ENCODE measurements at regions not wholly inside any gene's neighbourhood (a gene's known extent, or its start where the extent isn't known, plus 50 kb on each side); places are given as distances from the start of the nearest gene placed in this dataset.

DNA sequence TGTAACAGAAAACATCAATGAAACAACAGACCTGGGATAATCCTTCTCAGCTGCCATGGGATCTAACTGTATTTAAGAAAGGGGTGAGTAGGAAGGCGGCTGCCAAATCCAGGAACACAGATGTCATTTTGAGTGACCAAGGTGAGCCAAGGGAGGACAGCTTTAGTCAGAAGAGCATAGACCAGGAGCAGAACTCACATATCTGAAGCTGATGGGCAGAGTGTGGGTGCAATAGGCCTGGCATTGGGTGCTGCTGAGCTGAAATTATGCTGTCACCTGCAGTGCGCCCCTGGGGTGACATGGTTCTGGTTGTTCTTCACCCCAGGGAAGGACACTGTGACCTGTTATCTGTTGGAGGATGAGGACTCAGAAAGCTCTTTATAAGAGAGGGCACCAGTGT is 88.9 kb upstream of the TOP3B start:
- WGBS, 2 experiments: 94 to 96% methylated on average over 2 of the region's 2 CpGs
- Histone ChIP-seq H3K4me3 (ENCODE audit: insufficient read depth, low read depth, low read length) (no peak overlapping the region), H3K27ac (ENCODE audit: insufficient read depth, low read depth, low read length, poor library complexity, severe bottlenecking) (no peak overlapping the region), H3K9me3 (ENCODE audit: control insufficient read depth, low read length) (no peaks in the 10 kb centered on the region), H3K36me3 (ENCODE audit: control insufficient read depth, insufficient read depth, low read length) (no peaks in the 10 kb centered on the region), H3K4me1 (ENCODE audit: control insufficient read depth, insufficient read depth, low read length) (peaks cover 4% of the 10 kb centered on the region), H3K27me3 (ENCODE audit: control insufficient read depth, insufficient read depth, low read length, poor library complexity, severe bottlenecking) (peaks cover 78% of the 10 kb centered on the region)

DNA sequence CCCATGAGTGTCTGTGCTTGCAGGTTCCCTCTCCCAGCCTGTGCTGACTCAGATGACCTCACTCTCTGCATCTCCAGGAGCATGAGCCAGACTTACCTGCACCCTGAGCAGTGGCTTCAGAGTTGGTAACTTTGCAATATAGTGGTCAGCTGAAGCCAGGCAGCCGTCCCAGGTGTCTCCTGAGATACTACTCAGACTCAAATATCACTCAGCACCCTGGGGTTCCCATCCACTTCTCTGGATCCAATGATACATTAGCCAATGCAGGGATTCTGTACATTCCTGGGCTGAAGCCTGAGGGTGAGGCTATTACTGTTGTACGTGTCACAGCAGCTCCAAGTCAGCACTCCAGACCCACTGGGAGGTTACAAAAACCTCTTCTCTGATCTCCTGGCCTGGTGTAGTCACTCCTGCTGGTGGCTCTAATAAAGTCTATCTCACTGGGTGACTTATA is 87.8 kb upstream of the TOP3B start:
- Histone ChIP-seq H3K27ac (ENCODE audit: insufficient read depth, low read depth, low read length, poor library complexity, severe bottlenecking) (no peak overlapping the region), H3K27me3 (ENCODE audit: control insufficient read depth, insufficient read depth, low read length, poor library complexity, severe bottlenecking) (peaks cover 77% of the 10 kb centered on the region), H3K36me3 (ENCODE audit: control insufficient read depth, insufficient read depth, low read length) (no peaks in the 10 kb centered on the region), H3K9me3 (ENCODE audit: control insufficient read depth, low read length) (no peaks in the 10 kb centered on the region), H3K4me1 (ENCODE audit: control insufficient read depth, insufficient read depth, low read length) (peaks cover 4% of the 10 kb centered on the region), H3K4me3 (ENCODE audit: insufficient read depth, low read depth, low read length) (no peak overlapping the region)
- WGBS, 2 experiments: 82 to 89% methylated on average over 2 of the region's 2 CpGs

DNA sequence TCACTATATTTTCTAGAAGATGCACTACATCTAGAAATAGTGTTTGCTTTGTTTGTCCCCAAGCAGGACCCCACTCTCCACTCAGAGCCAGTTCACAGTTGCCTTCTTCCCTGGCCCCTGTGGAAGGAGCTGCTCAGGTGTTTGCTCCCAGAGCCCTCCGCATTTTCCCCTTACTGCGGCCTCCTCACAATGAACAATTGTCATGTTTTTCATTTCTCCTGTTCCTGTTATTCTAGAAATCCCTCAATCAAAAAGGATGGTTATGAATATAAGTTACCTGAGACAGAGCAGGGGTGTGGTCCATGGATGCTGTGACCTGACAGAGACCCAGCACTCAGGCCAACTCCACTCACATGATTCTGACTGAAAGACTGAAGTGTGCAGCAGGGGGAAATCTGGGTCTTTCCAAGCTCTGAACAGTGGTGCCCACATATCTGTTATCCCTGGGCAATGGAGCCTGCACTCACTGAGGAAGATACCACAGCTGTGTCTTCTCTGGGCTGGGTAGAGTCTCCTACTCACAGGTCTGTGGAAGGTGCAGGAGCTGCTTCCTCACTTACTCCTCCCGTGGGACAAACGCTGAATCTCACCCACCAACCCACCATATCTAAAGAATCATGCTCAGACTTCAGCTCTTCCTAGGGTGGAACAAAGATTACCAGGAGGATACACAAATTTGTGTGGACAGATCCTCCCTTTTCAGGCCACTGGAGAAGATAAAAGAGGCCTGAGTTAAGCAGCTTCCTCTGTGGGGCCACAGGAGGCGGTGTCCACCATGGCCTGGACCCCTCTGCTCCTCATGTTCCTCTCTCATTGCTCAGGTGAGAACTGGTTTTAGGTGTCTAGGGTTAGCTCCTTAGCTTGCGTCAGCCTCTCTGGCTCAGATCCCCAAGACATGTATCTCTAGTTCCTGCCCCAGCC is 87.1 kb upstream of the TOP3B start:
- Histone ChIP-seq H3K27ac (ENCODE audit: insufficient read depth, low read depth, low read length, poor library complexity, severe bottlenecking) (no peak overlapping the region), H3K27me3 (ENCODE audit: control insufficient read depth, insufficient read depth, low read length, poor library complexity, severe bottlenecking) (peaks cover 77% of the 10 kb centered on the region), H3K9me3 (ENCODE audit: control insufficient read depth, low read length) (no peaks in the 10 kb centered on the region), H3K36me3 (ENCODE audit: control insufficient read depth, insufficient read depth, low read length) (no peaks in the 10 kb centered on the region), H3K4me1 (ENCODE audit: control insufficient read depth, insufficient read depth, low read length) (peaks cover 4% of the 10 kb centered on the region), H3K4me3 (ENCODE audit: insufficient read depth, low read depth, low read length) (no peak overlapping the region)
- WGBS, 2 experiments: 93 to 96% methylated on average over 6 of the region's 6 CpGs

DNA sequence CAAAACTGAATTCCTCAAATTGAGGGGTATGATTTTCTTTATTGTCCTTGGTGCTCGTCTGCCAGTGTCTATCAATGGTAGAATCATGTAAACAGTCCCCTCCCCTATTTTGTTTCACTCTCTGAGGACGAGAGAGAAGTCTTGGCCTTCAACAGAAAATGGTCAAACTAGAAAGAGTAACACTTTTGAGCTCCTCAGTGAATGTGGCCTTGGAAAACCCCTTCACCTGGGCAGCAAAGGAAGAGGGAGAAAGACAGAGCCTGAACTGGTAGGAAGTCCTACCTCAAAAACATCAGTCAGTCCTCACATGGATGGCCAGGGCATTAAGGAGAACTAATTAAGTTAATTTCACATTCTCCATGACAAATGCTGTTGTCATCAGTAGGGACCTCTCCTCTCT is 86.1 kb upstream of the TOP3B start:
- H3K36me3 ChIP-seq (ENCODE audit: control insufficient read depth, insufficient read depth, low read length): no peaks in the 10 kb centered on the region
- H3K4me1 ChIP-seq (ENCODE audit: control insufficient read depth, insufficient read depth, low read length): peaks cover under 1% of the 10 kb centered on the region
- WGBS, 2 experiments: 82 to 87% methylated on average over 2 of the region's 2 CpGs
- H3K4me3 ChIP-seq (ENCODE audit: insufficient read depth, low read depth, low read length): no peak overlapping the region
- no peak overlapping the region for H3K27ac ChIP-seq (ENCODE audit: insufficient read depth, low read depth, low read length, poor library complexity, severe bottlenecking)
- no peaks in the 10 kb centered on the region for H3K9me3 ChIP-seq (ENCODE audit: control insufficient read depth, low read length)
- peaks cover 76% of the 10 kb centered on the region for H3K27me3 ChIP-seq (ENCODE audit: control insufficient read depth, insufficient read depth, low read length, poor library complexity, severe bottlenecking)

DNA sequence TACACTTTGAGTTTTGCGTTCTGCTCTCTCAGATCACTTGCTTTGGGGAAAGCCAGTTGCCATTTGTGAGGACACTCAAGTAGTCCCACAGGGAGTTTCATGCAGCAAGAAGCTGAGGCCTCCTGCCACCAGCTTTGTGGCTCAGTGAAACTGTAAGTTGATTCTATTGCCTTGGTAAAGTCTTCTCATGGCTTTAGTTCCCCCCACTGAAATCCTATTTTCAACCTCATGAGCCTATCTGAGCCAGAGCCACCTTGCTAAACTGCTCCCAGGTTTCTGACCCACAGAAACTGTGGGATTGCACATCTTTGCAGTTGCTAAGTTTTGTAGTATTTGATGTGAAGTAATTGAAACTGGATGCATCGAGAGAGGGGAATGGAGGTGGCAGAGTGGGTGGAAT is 85.4 kb upstream of the TOP3B start:
- no peak overlapping the region for H3K27ac ChIP-seq (ENCODE audit: insufficient read depth, low read depth, low read length, poor library complexity, severe bottlenecking)
- no peaks in the 10 kb centered on the region for H3K36me3 ChIP-seq (ENCODE audit: control insufficient read depth, insufficient read depth, low read length)
- H3K4me3 ChIP-seq (ENCODE audit: insufficient read depth, low read depth, low read length): no peak overlapping the region
- H3K9me3 ChIP-seq (ENCODE audit: control insufficient read depth, low read length): no peaks in the 10 kb centered on the region
- peaks cover 73% of the 10 kb centered on the region for H3K27me3 ChIP-seq (ENCODE audit: control insufficient read depth, insufficient read depth, low read length, poor library complexity, severe bottlenecking)
- H3K4me1 ChIP-seq (ENCODE audit: control insufficient read depth, insufficient read depth, low read length): no peaks in the 10 kb centered on the region
- 88 to 95% methylated on average over 2 of the region's 2 CpGs for WGBS, 2 experiments

DNA sequence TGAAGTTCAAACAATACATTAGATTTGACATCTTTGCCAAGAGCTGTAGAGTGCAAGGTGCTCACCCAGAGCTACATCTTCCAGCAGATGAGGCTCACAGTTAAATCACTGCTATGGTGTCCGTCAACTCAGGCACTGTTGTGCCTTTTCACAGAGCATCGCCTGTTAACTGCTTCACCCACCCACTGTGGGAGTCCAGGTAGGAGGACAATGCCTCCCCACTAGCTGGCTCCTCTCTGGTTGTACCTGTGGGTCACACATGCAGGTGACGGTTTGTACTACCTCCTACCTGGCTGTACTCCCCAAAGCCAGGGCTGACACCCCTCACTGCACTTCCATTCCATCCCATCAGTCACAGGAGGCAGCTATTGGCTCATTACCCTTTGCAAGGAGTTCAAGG is 84.6 kb upstream of the TOP3B start:
- Histone ChIP-seq H3K4me1 (ENCODE audit: control insufficient read depth, insufficient read depth, low read length) (no peaks in the 10 kb centered on the region), H3K36me3 (ENCODE audit: control insufficient read depth, insufficient read depth, low read length) (no peaks in the 10 kb centered on the region), H3K27me3 (ENCODE audit: control insufficient read depth, insufficient read depth, low read length, poor library complexity, severe bottlenecking) (peaks cover 73% of the 10 kb centered on the region), H3K4me3 (ENCODE audit: insufficient read depth, low read depth, low read length) (no peak overlapping the region), H3K9me3 (ENCODE audit: control insufficient read depth, low read length) (no peaks in the 10 kb centered on the region), H3K27ac (ENCODE audit: insufficient read depth, low read depth, low read length, poor library complexity, severe bottlenecking) (no peak overlapping the region)
- WGBS, 2 experiments: 77% methylated on average over 3 of the region's 3 CpGs

DNA sequence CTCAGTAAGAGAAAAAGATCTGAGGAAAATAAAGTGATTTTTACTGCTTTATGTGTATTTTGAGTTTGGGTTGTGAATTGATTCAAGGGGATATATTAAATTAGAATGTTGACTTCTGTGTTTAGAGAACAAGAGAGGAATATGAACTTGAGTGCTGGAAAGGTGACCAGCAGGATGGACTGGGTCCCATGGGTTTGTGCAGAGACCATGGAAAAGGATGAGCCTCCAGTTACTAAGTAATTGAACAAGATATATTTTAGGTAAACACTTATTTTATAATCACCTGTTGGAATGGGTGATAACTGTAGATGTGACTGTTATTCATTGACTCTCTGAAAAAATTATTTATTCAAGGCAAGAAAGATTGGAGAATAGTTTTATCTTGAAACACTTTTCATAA is 82.0 kb upstream of the TOP3B start:
- Histone ChIP-seq H3K4me1 (ENCODE audit: control insufficient read depth, insufficient read depth, low read length) (peaks cover 1% of the 10 kb centered on the region), H3K27me3 (ENCODE audit: control insufficient read depth, insufficient read depth, low read length, poor library complexity, severe bottlenecking) (peaks cover 54% of the 10 kb centered on the region), H3K36me3 (ENCODE audit: control insufficient read depth, insufficient read depth, low read length) (no peaks in the 10 kb centered on the region), H3K27ac (ENCODE audit: insufficient read depth, low read depth, low read length, poor library complexity, severe bottlenecking) (no peak overlapping the region), H3K4me3 (ENCODE audit: insufficient read depth, low read depth, low read length) (no peak overlapping the region), H3K9me3 (ENCODE audit: control insufficient read depth, low read length) (no peaks in the 10 kb centered on the region)

DNA sequence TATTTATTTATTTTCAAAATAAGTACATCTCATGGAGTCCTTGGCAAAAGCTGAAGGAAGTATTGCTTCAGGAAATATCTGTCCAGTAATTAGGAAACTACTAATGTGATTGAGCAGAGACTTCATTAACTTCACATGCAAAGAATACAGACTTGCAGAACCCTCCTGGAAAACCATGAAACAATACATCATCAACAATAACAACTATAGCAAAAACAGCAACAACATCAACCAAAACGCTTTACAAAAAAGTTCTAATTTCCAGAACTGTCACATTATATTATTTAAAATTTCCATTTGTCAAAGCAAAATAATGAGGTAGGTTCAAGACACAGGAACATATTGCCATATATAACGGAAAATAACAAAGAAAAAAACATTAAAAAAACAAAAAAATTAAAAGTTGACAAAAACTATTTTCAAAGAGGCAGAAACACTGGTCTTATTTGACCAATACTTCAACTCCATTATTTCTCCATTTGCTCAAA is 79.8 kb upstream of the TOP3B start:
- no peak overlapping the region for H3K4me3 ChIP-seq (ENCODE audit: insufficient read depth, low read depth, low read length)
- H3K27me3 ChIP-seq (ENCODE audit: control insufficient read depth, insufficient read depth, low read length, poor library complexity, severe bottlenecking): peaks cover 39% of the 10 kb centered on the region
- no peaks in the 10 kb centered on the region for H3K36me3 ChIP-seq (ENCODE audit: control insufficient read depth, insufficient read depth, low read length)
- no peak overlapping the region for H3K27ac ChIP-seq (ENCODE audit: insufficient read depth, low read depth, low read length, poor library complexity, severe bottlenecking)
- peaks cover 21% of the 10 kb centered on the region for H3K4me1 ChIP-seq (ENCODE audit: control insufficient read depth, insufficient read depth, low read length)
- WGBS, 2 experiments: 94 to 95% methylated on average over 2 of the region's 2 CpGs
- H3K9me3 ChIP-seq (ENCODE audit: control insufficient read depth, low read length): no peaks in the 10 kb centered on the region

DNA sequence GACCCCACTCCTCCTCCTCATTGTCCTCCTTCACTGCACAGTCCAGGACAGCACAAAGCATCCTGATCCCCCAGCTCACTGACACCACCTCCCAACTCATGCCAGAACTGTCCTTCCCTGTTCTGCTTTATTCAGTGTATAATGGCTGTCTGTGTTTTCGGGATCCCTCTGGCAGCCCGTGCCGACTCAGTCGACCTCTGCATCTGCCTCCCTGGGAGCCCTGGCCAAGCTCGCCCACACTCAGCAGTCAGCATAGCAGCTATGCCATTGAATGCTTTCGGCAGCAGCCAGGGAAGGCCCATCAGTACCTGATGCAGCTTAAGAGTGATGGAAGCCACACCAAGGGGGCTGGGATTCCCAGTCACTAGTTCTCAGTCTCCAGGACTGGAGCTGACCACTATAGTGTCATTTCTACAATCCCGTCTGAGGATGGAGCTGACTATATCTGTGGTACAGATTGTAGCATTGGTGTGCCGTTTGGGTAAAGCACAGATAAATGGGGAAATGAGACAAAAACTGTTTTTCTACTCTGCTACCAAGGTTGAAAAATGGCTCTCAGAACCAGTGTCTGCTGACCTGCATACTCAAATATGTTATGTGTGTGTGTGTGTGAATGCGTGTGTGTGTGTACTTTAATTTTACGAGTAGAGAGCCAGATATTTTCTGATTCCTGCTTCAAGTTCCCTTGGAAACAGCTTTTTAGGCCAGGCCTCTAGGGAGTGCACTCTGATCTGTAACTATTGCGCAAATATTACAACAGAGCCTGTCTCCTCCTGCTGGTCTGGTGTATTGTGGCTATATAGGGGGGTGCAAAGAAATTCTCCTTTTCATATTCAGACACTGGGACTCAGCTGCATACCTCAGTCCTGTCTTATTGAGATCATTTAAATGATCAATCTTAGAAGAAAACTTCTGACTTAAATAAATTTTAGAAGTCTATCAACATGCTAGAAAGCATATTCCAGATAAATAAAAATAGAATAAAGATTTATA is 78.8 kb upstream of the TOP3B start:
- peaks cover 29% of the 10 kb centered on the region for H3K27me3 ChIP-seq (ENCODE audit: control insufficient read depth, insufficient read depth, low read length, poor library complexity, severe bottlenecking)
- H3K27ac ChIP-seq (ENCODE audit: insufficient read depth, low read depth, low read length, poor library complexity, severe bottlenecking): no peak overlapping the region
- no peaks in the 10 kb centered on the region for H3K36me3 ChIP-seq (ENCODE audit: control insufficient read depth, insufficient read depth, low read length)
- H3K9me3 ChIP-seq (ENCODE audit: control insufficient read depth, low read length): no peaks in the 10 kb centered on the region
- no peak overlapping the region for H3K4me3 ChIP-seq (ENCODE audit: insufficient read depth, low read depth, low read length)
- WGBS, 2 experiments: 77 to 79% methylated on average over 11 of the region's 11 CpGs
- H3K4me1 ChIP-seq (ENCODE audit: control insufficient read depth, insufficient read depth, low read length): peaks cover 26% of the 10 kb centered on the region
